Epithelial cell of proximal tubule (primary cell): ENCODE measurements at regions not wholly inside any gene's neighbourhood (a gene's known extent, or its start where the extent isn't known, plus 50 kb on each side); places are given as distances from the start of the nearest gene placed in this dataset.

Source experiments
- DNase-seq: peaks from one replicate; pipeline ENCODE4 v3.0.0-alpha.2; 2011; ENCODE audit warnings: low read depth
- H3K4me3 ChIP-seq: 2 replicates; pipeline ENCODE4 v1.5.1; 2011; ENCODE audit warnings: low read depth, mild to moderate bottlenecking, low read length
- TF ChIP-seq, protein P1 (sequence below): conservative IDR thresholded peaks from 2 replicates; pipeline ENCODE4 v1.5.1; 2012; ENCODE audit warnings: low read depth, mild to moderate bottlenecking, low read length

GRCh38 chr2:52083214-52083613, 1051.3 kb upstream of the NRXN1 start:
- TF ChIP-seq, protein P1, sequence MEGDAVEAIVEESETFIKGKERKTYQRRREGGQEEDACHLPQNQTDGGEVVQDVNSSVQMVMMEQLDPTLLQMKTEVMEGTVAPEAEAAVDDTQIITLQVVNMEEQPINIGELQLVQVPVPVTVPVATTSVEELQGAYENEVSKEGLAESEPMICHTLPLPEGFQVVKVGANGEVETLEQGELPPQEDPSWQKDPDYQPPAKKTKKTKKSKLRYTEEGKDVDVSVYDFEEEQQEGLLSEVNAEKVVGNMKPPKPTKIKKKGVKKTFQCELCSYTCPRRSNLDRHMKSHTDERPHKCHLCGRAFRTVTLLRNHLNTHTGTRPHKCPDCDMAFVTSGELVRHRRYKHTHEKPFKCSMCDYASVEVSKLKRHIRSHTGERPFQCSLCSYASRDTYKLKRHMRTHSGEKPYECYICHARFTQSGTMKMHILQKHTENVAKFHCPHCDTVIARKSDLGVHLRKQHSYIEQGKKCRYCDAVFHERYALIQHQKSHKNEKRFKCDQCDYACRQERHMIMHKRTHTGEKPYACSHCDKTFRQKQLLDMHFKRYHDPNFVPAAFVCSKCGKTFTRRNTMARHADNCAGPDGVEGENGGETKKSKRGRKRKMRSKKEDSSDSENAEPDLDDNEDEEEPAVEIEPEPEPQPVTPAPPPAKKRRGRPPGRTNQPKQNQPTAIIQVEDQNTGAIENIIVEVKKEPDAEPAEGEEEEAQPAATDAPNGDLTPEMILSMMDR: no peak
- no peak overlapping the region for H3K4me3 ChIP-seq
- no peak for DNase-seq

- no peak overlapping the region for H3K4me3 ChIP-seq
- TF ChIP-seq, protein P1: no peak
- DNase-seq: no peak
Measured at GRCh38 chr2:52082646-52083045, 1050.7 kb upstream of the NRXN1 start.

GRCh38 chr2:52079602-52080001, 1047.7 kb upstream of the NRXN1 start:
- TF ChIP-seq, protein P1: no peak
- H3K4me3 ChIP-seq: no peak overlapping the region
- DNase-seq: no peak

- TF ChIP-seq, protein P1: no peak
- no peak for DNase-seq
- no peak overlapping the region for H3K4me3 ChIP-seq
Measured at GRCh38 chr2:52077159-52077558, 1045.2 kb upstream of the NRXN1 start.

DNA sequence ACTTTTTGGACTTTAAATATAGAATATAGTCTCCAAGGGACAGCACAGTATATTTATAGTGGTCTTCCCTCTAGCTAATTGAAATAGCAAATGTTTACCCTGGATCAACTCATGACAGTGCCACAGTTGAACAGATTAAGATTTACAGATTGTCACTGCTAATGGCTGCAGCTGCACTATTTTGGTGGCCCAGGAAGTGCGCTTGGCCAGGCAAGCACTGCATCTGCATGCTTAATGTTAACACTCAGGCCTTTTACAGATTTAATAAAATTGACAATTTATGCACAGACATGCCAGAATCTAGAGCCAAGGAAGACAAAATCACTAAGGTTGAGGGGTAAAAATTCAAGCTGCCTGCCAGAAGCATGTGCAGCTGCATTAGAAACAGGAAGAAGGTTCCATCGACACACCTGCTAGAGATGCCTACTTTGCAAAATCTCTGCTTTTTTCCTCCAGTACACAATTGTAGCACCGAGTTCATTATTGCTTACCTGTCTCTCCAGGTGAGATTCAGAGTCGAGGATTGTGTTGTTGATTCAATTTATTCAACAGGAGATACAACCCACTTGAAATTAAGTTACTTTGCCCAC, 1042.3 kb upstream of the NRXN1 start:
- no peak for DNase-seq
- TF ChIP-seq, protein P1: no peak
- H3K4me3 ChIP-seq: no peak overlapping the region

DNA sequence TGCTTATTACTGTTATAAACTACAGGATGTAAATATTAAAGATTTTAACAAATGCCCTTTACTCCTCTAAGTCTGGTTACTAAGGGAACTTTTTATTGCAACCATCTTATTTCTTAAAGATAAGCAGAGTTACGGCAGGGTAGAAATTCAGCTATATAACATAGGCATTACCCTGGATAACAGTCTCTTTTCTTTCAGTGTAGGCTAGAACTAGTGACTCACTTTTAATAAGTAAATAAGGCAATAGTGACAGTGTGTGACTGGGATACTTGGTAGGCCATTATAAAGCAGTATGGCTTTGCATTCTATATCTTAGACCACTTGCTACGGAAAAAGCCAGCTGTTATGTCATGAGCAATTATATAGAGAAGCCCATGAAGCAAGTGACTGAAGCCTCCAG, 1041.0 kb upstream of the NRXN1 start:
- TF ChIP-seq, protein P1: no peak
- DNase-seq: no peak
- H3K4me3 ChIP-seq: no peak overlapping the region

- no peak overlapping the region for H3K4me3 ChIP-seq
- TF ChIP-seq, protein P1: no peak
- DNase-seq: no peak
Measured at GRCh38 chr2:52070665-52071064, 1038.7 kb upstream of the NRXN1 start.
